VCaP (cell line): ENCODE measurements at regions not wholly inside any gene's neighbourhood (a gene's known extent, or its start where the extent isn't known, plus 50 kb on each side); places are given as distances from the start of the nearest gene placed in this dataset.
"Not testable (repeated sequence)": the region's sequence is repeated elsewhere in the genome, so short reads cannot be mapped to it uniquely, and the experiment has no call there.

ENCODE experiments used
- H3K27ac ChIP-seq: fragments of 450-650 bp; 2 replicates; pipeline ENCODE4 v1.5.1; 2017
- CTCF ChIP-seq: fragments of 450-650 bp; conservative IDR thresholded peaks from 2 replicates; pipeline ENCODE4 v1.5.1; 2017; ENCODE audit warnings: mild to moderate bottlenecking, moderate library complexity

- no peak for TF ChIP-seq CTCF
Observed at GRCh38 chr4:112830753-112831386, 193.9 kb downstream of the LARP7 start.

GRCh38 chr4:112832493-112832892 lies 195.6 kb downstream of the LARP7 start:
- TF ChIP-seq CTCF = no peak

More at GRCh38 chr4:112830753-112831386, 193.9 kb downstream of the LARP7 start:
- H3K27ac ChIP-seq = no peak overlapping the region

GRCh38 chr4:112836895-112837294 lies 200.0 kb downstream of the LARP7 start:
- no peak for TF ChIP-seq CTCF
- H3K27ac ChIP-seq = no peak overlapping the region

More at GRCh38 chr4:112832493-112832892, 195.6 kb downstream of the LARP7 start:
- no peak overlapping the region for H3K27ac ChIP-seq

- H3K27ac ChIP-seq = not testable (repeated sequence)
Observed at GRCh38 chr4:112838015-112838414, 201.1 kb downstream of the LARP7 start.

DNA sequence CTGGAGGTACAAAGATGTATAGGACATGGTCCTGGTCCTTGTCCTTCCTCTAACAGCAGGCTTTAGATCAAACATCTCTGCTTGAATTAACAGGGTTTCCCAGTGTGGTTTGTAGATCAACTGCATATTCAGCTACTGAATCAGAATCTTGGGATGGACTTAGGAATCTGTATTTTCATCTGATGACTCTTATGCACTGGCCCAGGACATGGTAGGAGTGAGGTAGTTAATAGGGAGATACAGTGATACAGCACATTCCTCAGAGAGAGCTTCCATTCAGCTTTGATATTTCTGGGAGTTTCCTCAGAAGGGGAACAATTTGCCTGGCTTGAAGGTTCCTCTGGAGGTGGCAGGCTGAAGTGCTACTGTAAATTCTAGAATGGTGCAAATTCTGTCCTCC lies 203.1 kb downstream of the LARP7 start:
- no peak overlapping the region for H3K27ac ChIP-seq
- no peak for TF ChIP-seq CTCF

GRCh38 chr4:112840619-112841018 lies 203.7 kb downstream of the LARP7 start:
- H3K27ac ChIP-seq = no peak overlapping the region
- TF ChIP-seq CTCF = no peak

- H3K27ac ChIP-seq = no peak overlapping the region
- TF ChIP-seq CTCF = no peak
Observed at GRCh38 chr4:112842513-112842912, 205.6 kb downstream of the LARP7 start.

DNA sequence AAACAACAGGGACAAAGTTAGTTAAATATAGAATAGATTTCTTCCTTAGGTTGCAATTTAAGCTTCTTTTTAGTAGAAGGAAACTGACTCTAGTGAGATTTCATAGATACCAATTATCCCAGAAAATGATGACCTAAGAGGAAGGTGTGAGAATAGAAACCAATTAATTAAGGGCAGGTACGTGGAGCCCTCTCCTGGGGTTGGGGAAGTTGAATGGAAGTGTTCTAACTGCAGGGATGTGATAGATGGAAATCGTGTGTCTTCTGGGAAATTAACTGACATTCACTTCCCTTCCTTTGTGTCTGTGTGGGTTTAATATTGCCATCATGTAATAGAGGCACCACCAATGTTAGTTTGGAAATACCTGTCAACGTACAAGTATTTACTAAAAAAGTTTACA lies 204.1 kb upstream of the ANK2 start:
- TF ChIP-seq CTCF = no peak

More for the DNA sequence above, 204.1 kb upstream of the ANK2 start:
- H3K27ac ChIP-seq = no peak overlapping the region
